ENCODE measurements at regions not wholly inside any gene's neighbourhood (a gene's known extent, or its start where the extent isn't known, plus 50 kb on each side); places are given as distances from the start of the nearest gene placed in this dataset.

GRCh38 chr3:118504906-118505305, 529.7 kb downstream of the IGSF11 start:
- H3K4me3 ChIP-seq (IDR thresholded peaks at IDR 0.05; ENCODE audit: insufficient read depth, low read depth, low read length) = no peak overlapping the region
- H3K4me2 ChIP-seq = no peak overlapping the region
- H2AFZ ChIP-seq (ENCODE audit: low read depth) = no peak overlapping the region
- H3K4me1 ChIP-seq (ENCODE audit: low read depth, poor library complexity, severe bottlenecking) = no peaks in the 10 kb centered on the region
- no peaks in the 10 kb centered on the region for H3K79me2 ChIP-seq (ENCODE audit: insufficient read depth, low read depth)
- no peak overlapping the region for H3K9ac ChIP-seq
- no peaks in the 10 kb centered on the region for H3K36me3 ChIP-seq (ENCODE audit: insufficient read depth)
- no peak overlapping the region for H3K27ac ChIP-seq
- TF ChIP-seq CTCF (conservative IDR thresholded peaks at IDR 0.05; ENCODE audit: low read depth, low read length) = no peak
- H3K27me3 ChIP-seq (ENCODE audit: insufficient read depth, low read depth) = no peaks in the 10 kb centered on the region
- no peaks in the 10 kb centered on the region for H4K20me1 ChIP-seq (ENCODE audit: insufficient read depth)

GRCh38 chr3:118505784-118506183, 528.9 kb downstream of the IGSF11 start:
- H3K9ac ChIP-seq = no peak overlapping the region
- H3K27me3 ChIP-seq (ENCODE audit: insufficient read depth, low read depth) = no peaks in the 10 kb centered on the region
- H3K79me2 ChIP-seq (ENCODE audit: insufficient read depth, low read depth) = no peaks in the 10 kb centered on the region
- no peak for TF ChIP-seq CTCF (conservative IDR thresholded peaks at IDR 0.05; ENCODE audit: low read depth, low read length)
- no peaks in the 10 kb centered on the region for H4K20me1 ChIP-seq (ENCODE audit: insufficient read depth)
- no peak overlapping the region for H3K27ac ChIP-seq
- no peak overlapping the region for H3K4me3 ChIP-seq (IDR thresholded peaks at IDR 0.05; ENCODE audit: insufficient read depth, low read depth, low read length)
- no peaks in the 10 kb centered on the region for H3K4me1 ChIP-seq (ENCODE audit: low read depth, poor library complexity, severe bottlenecking)
- no peaks in the 10 kb centered on the region for H3K36me3 ChIP-seq (ENCODE audit: insufficient read depth)
- H2AFZ ChIP-seq (ENCODE audit: low read depth) = no peak overlapping the region
- H3K4me2 ChIP-seq = no peak overlapping the region

GRCh38 chr3:118511402-118511801, 523.2 kb downstream of the IGSF11 start:
- Histone ChIP-seq H3K27me3 (ENCODE audit: insufficient read depth, low read depth) (no peaks in the 10 kb centered on the region), H3K79me2 (ENCODE audit: insufficient read depth, low read depth) (no peaks in the 10 kb centered on the region), H3K4me3 (IDR thresholded peaks at IDR 0.05; ENCODE audit: insufficient read depth, low read depth, low read length) (no peak overlapping the region), H3K4me1 (ENCODE audit: low read depth, poor library complexity, severe bottlenecking) (no peaks in the 10 kb centered on the region), H3K4me2 (no peak overlapping the region), H3K9ac (no peak overlapping the region), H2AFZ (ENCODE audit: low read depth) (no peak overlapping the region), H4K20me1 (ENCODE audit: insufficient read depth) (no peaks in the 10 kb centered on the region), H3K27ac (no peak overlapping the region), H3K36me3 (ENCODE audit: insufficient read depth) (no peaks in the 10 kb centered on the region)
- no peak for TF ChIP-seq CTCF (conservative IDR thresholded peaks at IDR 0.05; ENCODE audit: low read depth, low read length)

GRCh38 chr3:118512301-118512700, 522.3 kb downstream of the IGSF11 start:
- Histone ChIP-seq H4K20me1 (ENCODE audit: insufficient read depth) (no peaks in the 10 kb centered on the region), H3K4me2 (no peak overlapping the region), H3K27ac (no peak overlapping the region), H3K9ac (no peak overlapping the region), H3K36me3 (ENCODE audit: insufficient read depth) (no peaks in the 10 kb centered on the region), H3K4me1 (ENCODE audit: low read depth, poor library complexity, severe bottlenecking) (no peaks in the 10 kb centered on the region), H3K79me2 (ENCODE audit: insufficient read depth, low read depth) (no peaks in the 10 kb centered on the region), H3K4me3 (IDR thresholded peaks at IDR 0.05; ENCODE audit: insufficient read depth, low read depth, low read length) (no peak overlapping the region), H3K27me3 (ENCODE audit: insufficient read depth, low read depth) (no peaks in the 10 kb centered on the region), H2AFZ (ENCODE audit: low read depth) (no peak overlapping the region)
- no peak for TF ChIP-seq CTCF (conservative IDR thresholded peaks at IDR 0.05; ENCODE audit: low read depth, low read length)

All from KMS-11 (cell line).